Neuronal stem cell (in vitro differentiated cells): ENCODE measurements at regions not wholly inside any gene's neighbourhood (a gene's known extent, or its start where the extent isn't known, plus 50 kb on each side); places are given as distances from the start of the nearest gene placed in this dataset.

ENCODE experiments used
- DNase-seq: peaks from one replicate; pipeline ENCODE4 v3.0.0-alpha.2; 2013; ENCODE audit warnings: low spot score
- H2AFZ ChIP-seq: one replicate; pipeline ENCODE4 v1.6.1; 2013; ENCODE audit warnings: mild to moderate bottlenecking, low read length, inconsistent platforms
- H2AK5ac ChIP-seq: 2 replicates; pipeline ENCODE4 v1.6.1; 2013; ENCODE audit warnings: low read depth, mild to moderate bottlenecking, inconsistent platforms, low read length, moderate library complexity, mixed read lengths
- H2BK120ac ChIP-seq: 2 replicates; pipeline ENCODE4 v1.6.1; 2013; ENCODE audit warnings: low read depth, mild to moderate bottlenecking, inconsistent platforms, low read length, moderate library complexity, mixed read lengths
- H2BK12ac ChIP-seq: one replicate; pipeline ENCODE4 v1.6.1; 2013; ENCODE audit warnings: low read length, inconsistent platforms
- H2BK15ac ChIP-seq: 2 replicates; pipeline ENCODE4 v1.6.1; 2013; ENCODE audit warnings: mild to moderate bottlenecking, low read length, inconsistent platforms, mixed read lengths
- H2BK5ac ChIP-seq: one replicate; pipeline ENCODE4 v1.6.1; 2013; ENCODE audit warnings: inconsistent platforms, mild to moderate bottlenecking, low read length, moderate library complexity
- H3K14ac ChIP-seq: one replicate; pipeline ENCODE4 v1.6.1; 2013; ENCODE audit warnings: low read length, inconsistent platforms
- H3K18ac ChIP-seq: 2 replicates; pipeline ENCODE4 v1.6.1; 2013; ENCODE audit warnings: low read length, inconsistent platforms
- H3K23ac ChIP-seq: 2 replicates; pipeline ENCODE4 v1.6.1; 2013; ENCODE audit warnings: low read depth, mild to moderate bottlenecking, mixed read lengths, low read length, inconsistent platforms; ENCODE audit not compliant: poor library complexity
- H3K27ac ChIP-seq: replicated peaks from 3 replicates; pipeline ENCODE4 v1.5.1; 2013; ENCODE audit warnings: low read length, inconsistent platforms
- H3K27me3 ChIP-seq, 3 experiments: 2 replicates each; pipeline ENCODE4 v1.6.1; 2013; ENCODE audit warnings: low read length in 3 of 3, mild to moderate bottlenecking in 2 of 3, inconsistent platforms in 1 of 3, low read depth in 1 of 3, mixed read lengths in 1 of 3, moderate library complexity in 1 of 3; ENCODE audit not compliant: control insufficient read depth in 3 of 3, insufficient read depth in 3 of 3
- H3K36me3 ChIP-seq, 2 donors: replicated peaks in 1 of 2; 2 replicates each; pipeline ENCODE4 v1.6.1; 2013; ENCODE audit warnings: low read length in 2 of 2; ENCODE audit not compliant: control insufficient read depth in 2 of 2, insufficient read depth in 2 of 2
- H3K4ac ChIP-seq: 2 replicates; pipeline ENCODE4 v1.6.1; 2013; ENCODE audit warnings: inconsistent platforms, mild to moderate bottlenecking, low read length, moderate library complexity
- H3K4me1 ChIP-seq, 2 donors: 1 replicate in 1 of 2; 2 replicates in 1 of 2; pipeline ENCODE4 v1.6.1; 2013; ENCODE audit warnings: low read length in 2 of 2, low read depth in 1 of 2; ENCODE audit not compliant: control insufficient read depth in 2 of 2, insufficient read depth in 1 of 2
- H3K4me2 ChIP-seq: one replicate; pipeline ENCODE4 v1.6.1; 2013; ENCODE audit warnings: mild to moderate bottlenecking, low read length, inconsistent platforms; ENCODE audit not compliant: insufficient read depth, poor library complexity, severe bottlenecking
- H3K4me3 ChIP-seq, 2 donors: 2 replicates each; pipeline ENCODE4 v1.5.1; 2013; ENCODE audit warnings: low read length in 2 of 2, mild to moderate bottlenecking in 2 of 2, inconsistent platforms in 1 of 2, moderate library complexity in 1 of 2
- H3K79me1 ChIP-seq: one replicate; pipeline ENCODE4 v1.6.1; 2013; ENCODE audit warnings: low read depth, mild to moderate bottlenecking, inconsistent platforms, low read length, moderate library complexity
- H3K9ac ChIP-seq: one replicate; pipeline ENCODE4 v1.6.1; 2013; ENCODE audit warnings: mild to moderate bottlenecking, low read depth, low read length, inconsistent platforms; ENCODE audit not compliant: poor library complexity
- H3K9me3 ChIP-seq, 2 donors: replicated peaks in 1 of 2; 2 replicates each; pipeline versions ENCODE3 to v1.6.1; 2013; ENCODE audit warnings: low read length in 2 of 2, mild to moderate bottlenecking in 2 of 2, inconsistent platforms in 1 of 2, low read depth in 1 of 2, mixed read lengths in 1 of 2, moderate library complexity in 1 of 2; ENCODE audit not compliant: control insufficient read depth in 2 of 2, insufficient read depth in 1 of 2
- H4K8ac ChIP-seq: one replicate; pipeline ENCODE4 v1.6.1; 2013; ENCODE audit warnings: low read depth, mild to moderate bottlenecking, inconsistent platforms, low read length, moderate library complexity
- H4K91ac ChIP-seq: one replicate; pipeline ENCODE4 v1.6.1; 2013; ENCODE audit warnings: low read length, low read depth, mild to moderate bottlenecking, inconsistent platforms; ENCODE audit not compliant: poor library complexity
- WGBS, 2 donors: extraction: QIAGEN DNeasy Blood & Tissue Kit; methylation state at CpG; one replicate each; pipeline ENCODE4 v1.1.7; 2013; ENCODE audit warnings: missing lambda C conversion rate in 2 of 2, mixed read lengths in 1 of 2; ENCODE audit not compliant: insufficient read length in 2 of 2, insufficient replicate concordance in 1 of 2; ENCODE audit errors: extremely low coverage in 2 of 2; 5-methylcytosine and 5-hydroxymethylcytosine counted together

- no peak overlapping the region for H3K4me2 ChIP-seq
- H2BK15ac ChIP-seq = no peak overlapping the region
- H4K8ac ChIP-seq = no peak overlapping the region
Measured at GRCh38 chr2:80722803-80723202, 418.3 kb upstream of the LRRTM1 start.

GRCh38 chr2:80719607-80720006 is 415.1 kb upstream of the LRRTM1 start:
- H3K4me3 ChIP-seq = no peak overlapping the region
- H2AK5ac ChIP-seq = no peak overlapping the region
- H3K9me3 ChIP-seq = no peaks in the 10 kb centered on the region
- no peak overlapping the region for H2BK5ac ChIP-seq
- H3K23ac ChIP-seq = no peak overlapping the region
- no peak overlapping the region for H3K4ac ChIP-seq
- H2AFZ ChIP-seq = no peak overlapping the region
- no peak overlapping the region for H2BK12ac ChIP-seq
- no peak overlapping the region for H3K18ac ChIP-seq
- H3K36me3 ChIP-seq = no peaks in the 10 kb centered on the region
- H4K8ac ChIP-seq = no peak overlapping the region
- H3K9ac ChIP-seq = no peak overlapping the region
- no peak for DNase-seq
- H2BK120ac ChIP-seq = no peak overlapping the region
- no peak overlapping the region for H4K91ac ChIP-seq
- no peak overlapping the region for H3K4me2 ChIP-seq
- no peaks in the 10 kb centered on the region for H3K4me1 ChIP-seq
- H3K79me1 ChIP-seq = no peaks in the 10 kb centered on the region
- H3K14ac ChIP-seq = no peak overlapping the region
- no peak overlapping the region for H3K27ac ChIP-seq
- H2BK15ac ChIP-seq = no peak overlapping the region
- no peaks in the 10 kb centered on the region for H3K27me3 ChIP-seq
- no CpG with 5 or more reads among the region's 3 CpGs for WGBS, 2 donors

More at GRCh38 chr2:80722803-80723202, 418.3 kb upstream of the LRRTM1 start:
- H3K4me1 ChIP-seq = no peaks in the 10 kb centered on the region
- DNase-seq = no peak
- no peak overlapping the region for H2BK12ac ChIP-seq
- H2BK5ac ChIP-seq = no peak overlapping the region
- H3K9me3 ChIP-seq = no peaks in the 10 kb centered on the region
- no peaks in the 10 kb centered on the region for H3K27me3 ChIP-seq
- no peak overlapping the region for H2BK120ac ChIP-seq
- no peak overlapping the region for H3K27ac ChIP-seq
- no peak overlapping the region for H3K18ac ChIP-seq
- no peak overlapping the region for H3K14ac ChIP-seq
- no peak overlapping the region for H2AFZ ChIP-seq
- no peaks in the 10 kb centered on the region for H3K36me3 ChIP-seq
- H3K23ac ChIP-seq = no peak overlapping the region
- no peak overlapping the region for H3K4ac ChIP-seq
- H3K79me1 ChIP-seq = no peaks in the 10 kb centered on the region
- no peak overlapping the region for H3K4me3 ChIP-seq
- no CpG with 5 or more reads among the region's 2 CpGs for WGBS, 2 donors
- no peak overlapping the region for H2AK5ac ChIP-seq
- H3K9ac ChIP-seq = no peak overlapping the region
- H4K91ac ChIP-seq = no peak overlapping the region

GRCh38 chr2:80715433-80715832 is 410.9 kb upstream of the LRRTM1 start:
- Histone ChIP-seq H3K27me3 (no peaks in the 10 kb centered on the region), H3K14ac (no peak overlapping the region), H4K91ac (no peak overlapping the region), H3K27ac (no peak overlapping the region), H3K9ac (no peak overlapping the region), H3K9me3 (no peaks in the 10 kb centered on the region), H3K4me1 (no peaks in the 10 kb centered on the region), H3K4me3 (no peak overlapping the region), H2BK120ac (no peak overlapping the region), H3K4me2 (no peak overlapping the region), H3K23ac (no peak overlapping the region), H2BK5ac (no peak overlapping the region), H3K18ac (no peak overlapping the region), H2AFZ (no peak overlapping the region), H4K8ac (no peak overlapping the region), H2AK5ac (no peak overlapping the region), H3K4ac (no peak overlapping the region), H2BK12ac (no peak overlapping the region), H3K36me3 (no peaks in the 10 kb centered on the region), H3K79me1 (no peaks in the 10 kb centered on the region), H2BK15ac (no peak overlapping the region)
- DNase-seq = no peak
- WGBS, 2 donors = no CpG with 5 or more reads among the region's 1 CpG

DNA sequence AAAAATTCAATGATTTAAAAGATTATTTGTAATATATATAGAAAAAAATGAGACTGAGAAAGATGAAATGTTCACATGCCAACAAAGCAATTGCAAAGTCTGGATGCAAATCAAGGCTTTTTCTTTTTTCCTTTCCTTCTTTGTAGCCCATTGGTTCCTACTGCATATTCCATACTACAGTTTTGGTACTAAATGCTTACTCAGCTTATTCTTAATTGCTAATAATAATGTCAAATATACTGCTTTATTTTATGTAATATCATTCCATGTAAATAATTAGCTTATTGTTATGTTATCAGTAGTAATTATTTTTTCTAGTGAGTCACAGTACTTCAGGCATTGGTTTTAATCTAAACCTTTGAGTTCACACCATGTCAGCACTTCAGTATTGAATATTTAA is 407.4 kb upstream of the LRRTM1 start:
- no peak overlapping the region for H2BK5ac ChIP-seq
- no peak overlapping the region for H3K27ac ChIP-seq
- H2AK5ac ChIP-seq = no peak overlapping the region
- H3K4me2 ChIP-seq = no peak overlapping the region
- H3K4me1 ChIP-seq = no peaks in the 10 kb centered on the region
- H3K79me1 ChIP-seq = no peaks in the 10 kb centered on the region
- H3K4me3 ChIP-seq = no peak overlapping the region
- no peak overlapping the region for H2BK12ac ChIP-seq
- no peaks in the 10 kb centered on the region for H3K9me3 ChIP-seq
- no peak overlapping the region for H2BK120ac ChIP-seq
- no peak overlapping the region for H3K9ac ChIP-seq
- H3K36me3 ChIP-seq = no peaks in the 10 kb centered on the region
- H2BK15ac ChIP-seq = no peak overlapping the region
- no peak overlapping the region for H3K14ac ChIP-seq
- H3K18ac ChIP-seq = no peak overlapping the region
- no peak overlapping the region for H4K8ac ChIP-seq
- H4K91ac ChIP-seq = no peak overlapping the region
- H3K27me3 ChIP-seq = no peaks in the 10 kb centered on the region
- H3K23ac ChIP-seq = no peak overlapping the region
- no peak for DNase-seq
- no peak overlapping the region for H2AFZ ChIP-seq
- no peak overlapping the region for H3K4ac ChIP-seq
